K562 (cell line): ENCODE measurements at regions not wholly inside any gene's neighbourhood (a gene's known extent, or its start where the extent isn't known, plus 50 kb on each side); places are given as distances from the start of the nearest gene placed in this dataset.

Source experiments
- CTCFL ChIP-seq: IDR thresholded peaks from 2 replicates; pipeline ENCODE4 v1.6.1; 2011; ENCODE audit warnings: borderline replicate concordance, low read depth, mild to moderate bottlenecking, moderate library complexity, low read length; ENCODE audit not compliant: insufficient read depth, poor library complexity, severe bottlenecking
- E2F1 ChIP-seq: sonication (generic); formaldehyde crosslinking; IDR thresholded peaks from 2 replicates; pipeline ENCODE4 v1.8.1; 2023; ENCODE audit warnings: mild to moderate bottlenecking, missing genetic modification reagents, moderate library complexity
- HBP1 ChIP-seq: fragments of 450-650 bp; formaldehyde crosslinking; IDR thresholded peaks from 2 replicates; pipeline ENCODE4 v1.4.0; 2022; ENCODE audit warnings: missing genetic modification characterization
- KAT7 ChIP-seq: sonication (generic); formaldehyde crosslinking; IDR thresholded peaks from 2 replicates; pipeline ENCODE4 v1.8.0; 2022; ENCODE audit warnings: missing genetic modification reagents, mild to moderate bottlenecking, borderline replicate concordance
- PCBP2 ChIP-seq: fragments of 200-400 bp; formaldehyde crosslinking; IDR thresholded peaks from 2 replicates; pipeline ENCODE4 v1.6.1; 2018; ENCODE audit warnings: low read length, low read depth, mild to moderate bottlenecking, moderate library complexity; ENCODE audit not compliant: poor library complexity, severe bottlenecking
- PTTG1 ChIP-seq: fragments of 450-650 bp; IDR thresholded peaks from 2 replicates; pipeline ENCODE4 v1.6.1; 2016; ENCODE audit warnings: low read depth, mild to moderate bottlenecking, missing genetic modification characterization, missing compliant biosample characterization
- TFAM ChIP-seq: fragments of 250-450 bp; sonication (Bioruptor Pico); conservative IDR thresholded peaks from 2 replicates; pipeline ENCODE4 v1.5.0; 2021; ENCODE audit warnings: mild to moderate bottlenecking, moderate library complexity
- VEZF1 ChIP-seq: fragments of 200-800 bp; sonication (Bioruptor generic); IDR thresholded peaks from 2 replicates; pipeline ENCODE4 v1.6.1; 2017; ENCODE audit warnings: missing genetic modification characterization, missing compliant biosample characterization
- ZBTB49 ChIP-seq: sonication (generic); formaldehyde crosslinking; IDR thresholded peaks from 2 replicates; pipeline ENCODE4 v1.8.0; 2022; ENCODE audit warnings: missing genetic modification reagents, mild to moderate bottlenecking, borderline replicate concordance
- ZNF77 ChIP-seq: fragments of 250-450 bp; sonication (Bioruptor Pico); IDR thresholded peaks from 2 replicates; pipeline ENCODE4 v1.5.0; 2020

GRCh38 chr12:16435875-16436554 is 88.6 kb downstream of the MGST1 start (continued):
- TF ChIP-seq E2F1 (no peak), PCBP2 (no peak), CTCFL (no peak), TFAM (CRISPR knock-in tag) (no peak), KAT7 (CRISPR knock-in tag) (no peak), VEZF1 (CRISPR knock-in tag) (no peak), HBP1 (CRISPR knock-in tag) (no peak), ZBTB49 (CRISPR knock-in tag) (no peak), PTTG1 (tag) (no peak), ZNF77 (no peak)
